HEK293 (cell line): ENCODE measurements at regions not wholly inside any gene's neighbourhood (a gene's known extent, or its start where the extent isn't known, plus 50 kb on each side); places are given as distances from the start of the nearest gene placed in this dataset.

ENCODE experiments used
- CTCF ChIA-PET: fragments of 350-600 bp; formaldehyde crosslinking; extraction: SDS; loops from one replicate; lab custom pipeline; 2021; ENCODE audit warnings: antibody characterized with exemption; lab: Yijun Ruan, JAX
- POLR2A ChIA-PET: fragments of 300-600 bp; formaldehyde crosslinking; extraction: SDS; loops from one replicate; lab custom pipeline; 2020; ENCODE audit warnings: antibody characterized with exemption, inconsistent platforms; lab: Yijun Ruan, JAX
- H3K27ac ChIP-seq: fragments of 200-500 bp; sonication (Bioruptor generic); 2 replicates; pipeline ENCODE4 v1.5.1; 2014; ENCODE audit warnings: low read depth, low read length, control low read depth, inconsistent platforms; ENCODE audit errors: extremely low read depth
- H3K36me3 ChIP-seq, 2 experiments: fragments of 200-500 bp in 1 of 2; sonication (Bioruptor generic) in 1 of 2; 1 replicate in 1 of 2; 2 replicates in 1 of 2; pipeline ENCODE4 v1.5.1; 2014 to 2017; ENCODE audit warnings: inconsistent platforms in 2 of 2, low read length in 2 of 2; ENCODE audit not compliant: control insufficient read depth in 2 of 2, insufficient read depth in 1 of 2
- H3K4me1 ChIP-seq: fragments of 200-500 bp; sonication (Bioruptor generic); 2 replicates; pipeline ENCODE4 v1.5.1; 2014; ENCODE audit warnings: mild to moderate bottlenecking, low read length, inconsistent platforms; ENCODE audit not compliant: control insufficient read depth, insufficient read depth
- H3K4me3 ChIP-seq: 2 replicates; pipeline ENCODE4 v1.5.1; 2011; ENCODE audit warnings: low read depth, mild to moderate bottlenecking, control low read depth, low read length, moderate library complexity
- H3K9me3 ChIP-seq: fragments of 200-500 bp; sonication (Bioruptor generic); 2 replicates; pipeline ENCODE4 v1.5.1; 2014; ENCODE audit warnings: low read depth, low read length, inconsistent platforms; ENCODE audit not compliant: control insufficient read depth, insufficient read depth
- GFI1B ChIP-seq: fragments of 450-650 bp; formaldehyde crosslinking; IDR thresholded peaks from 2 replicates; pipeline ENCODE4 v1.5.1; 2016; ENCODE audit warnings: missing biosample characterization, missing genetic modification characterization
- IKZF3 ChIP-seq: fragments of 450-650 bp; IDR thresholded peaks from 2 replicates; pipeline ENCODE4 v1.5.0; 2018; ENCODE audit warnings: missing biosample characterization, mild to moderate bottlenecking, missing genetic modification characterization, moderate library complexity
- KLF16 ChIP-seq: fragments of 450-650 bp; formaldehyde crosslinking; IDR thresholded peaks from 2 replicates; pipeline ENCODE4 v1.5.1; 2017; ENCODE audit warnings: missing biosample characterization, missing genetic modification characterization
- PRDM6 ChIP-seq: fragments of 450-650 bp; formaldehyde crosslinking; IDR thresholded peaks from 2 replicates; pipeline ENCODE4 v1.5.1; 2017; ENCODE audit warnings: missing biosample characterization, missing genetic modification characterization
- ZBTB48 ChIP-seq: fragments of 450-650 bp; formaldehyde crosslinking; IDR thresholded peaks from 2 replicates; pipeline ENCODE4 v1.5.1; 2016; ENCODE audit warnings: missing biosample characterization, missing genetic modification characterization
- ZNF114 ChIP-seq: fragments of 450-650 bp; formaldehyde crosslinking; IDR thresholded peaks from 2 replicates; pipeline ENCODE4 v1.5.0; 2017; ENCODE audit warnings: missing biosample characterization, missing genetic modification characterization
- ZNF121 ChIP-seq: fragments of 450-650 bp; formaldehyde crosslinking; IDR thresholded peaks from 2 replicates; pipeline ENCODE4 v1.5.1; 2016; ENCODE audit warnings: missing biosample characterization, missing genetic modification characterization
- ZNF133 ChIP-seq: fragments of 450-650 bp; formaldehyde crosslinking; IDR thresholded peaks from 2 replicates; pipeline ENCODE4 v1.5.1; 2016; ENCODE audit warnings: missing biosample characterization, missing genetic modification characterization
- ZNF140 ChIP-seq: fragments of 450-650 bp; formaldehyde crosslinking; IDR thresholded peaks from 2 replicates; pipeline ENCODE4 v1.5.1; 2016; ENCODE audit warnings: missing biosample characterization, missing genetic modification characterization
- ZNF223 ChIP-seq: fragments of 450-650 bp; formaldehyde crosslinking; IDR thresholded peaks from 2 replicates; pipeline ENCODE4 v1.5.1; 2016; ENCODE audit warnings: missing biosample characterization, missing genetic modification characterization
- ZNF280D ChIP-seq: fragments of 450-650 bp; formaldehyde crosslinking; IDR thresholded peaks from 2 replicates; pipeline ENCODE4 v1.5.1; 2016; ENCODE audit warnings: missing biosample characterization, missing genetic modification characterization
- ZNF311 ChIP-seq: fragments of 450-650 bp; formaldehyde crosslinking; IDR thresholded peaks from 2 replicates; pipeline ENCODE4 v1.5.1; 2017; ENCODE audit warnings: missing biosample characterization, missing genetic modification characterization, borderline replicate concordance
- ZNF350 ChIP-seq: fragments of 450-650 bp; formaldehyde crosslinking; IDR thresholded peaks from 2 replicates; pipeline ENCODE4 v1.5.0; 2017; ENCODE audit warnings: missing biosample characterization, mild to moderate bottlenecking, missing genetic modification characterization
- ZNF510 ChIP-seq: fragments of 450-650 bp; formaldehyde crosslinking; IDR thresholded peaks from 2 replicates; pipeline ENCODE4 v1.5.1; 2018; ENCODE audit warnings: mild to moderate bottlenecking, missing genetic modification characterization, missing biosample characterization; ENCODE audit not compliant: insufficient replicate concordance
- ZNF623 ChIP-seq: fragments of 450-650 bp; formaldehyde crosslinking; IDR thresholded peaks from 2 replicates; pipeline ENCODE4 v1.5.1; 2016; ENCODE audit warnings: missing biosample characterization, missing genetic modification characterization
- ZNF629 ChIP-seq: fragments of 450-650 bp; formaldehyde crosslinking; IDR thresholded peaks from 2 replicates; pipeline ENCODE4 v1.5.1; 2017; ENCODE audit warnings: missing biosample characterization, missing genetic modification characterization
- ZNF777 ChIP-seq: fragments of 450-650 bp; formaldehyde crosslinking; IDR thresholded peaks from 2 replicates; pipeline ENCODE4 v1.5.1; 2017; ENCODE audit warnings: missing biosample characterization, missing genetic modification characterization, borderline replicate concordance
- ZSCAN30 ChIP-seq: fragments of 450-650 bp; IDR thresholded peaks from 2 replicates; pipeline ENCODE4 v1.5.1; 2018; ENCODE audit warnings: missing biosample characterization, mild to moderate bottlenecking, missing genetic modification characterization, moderate library complexity
- TF ChIP-seq, protein P1 (sequence below): fragments of 450-650 bp; formaldehyde crosslinking; IDR thresholded peaks from 2 replicates; pipeline ENCODE4 v1.5.1; 2016; ENCODE audit warnings: missing biosample characterization, missing genetic modification characterization
- TF ChIP-seq, protein P2 (sequence below): fragments of 450-650 bp; formaldehyde crosslinking; IDR thresholded peaks from 2 replicates; pipeline ENCODE4 v1.5.1; 2016; ENCODE audit warnings: missing biosample characterization, missing genetic modification characterization

GRCh38 chr20:22846863-22847262 lies 188.2 kb upstream of the SSTR4 start:
- CTCF ChIA-PET = no interaction called here
- H3K4me3 ChIP-seq = no peak overlapping the region
- no peak overlapping the region for H3K27ac ChIP-seq
- H3K36me3 ChIP-seq = no peaks in the 10 kb centered on the region
- no peaks in the 10 kb centered on the region for H3K9me3 ChIP-seq
- H3K4me1 ChIP-seq = peaks cover 4% of the 10 kb centered on the region; the same call in 1 of the 2 replicates
- TF ChIP-seq ZNF510 (tag by site-specific recombination) (no peak), ZNF114 (tag by site-specific recombination) (no peak), PRDM6 (tag by site-specific recombination) (no peak), KLF16 (no peak), ZNF777 (tag by site-specific recombination) (no peak), ZNF623 (tag by site-specific recombination) (no peak), ZNF629 (tag by site-specific recombination) (no peak), ZNF140 (tag by site-specific recombination) (no peak), ZNF121 (tag by site-specific recombination) (no peak), GFI1B (no peak), ZNF223 (tag by site-specific recombination) (no peak), ZNF133 (tag by site-specific recombination) (no peak), ZSCAN30 (tag by site-specific recombination) (no peak), ZNF311 (tag by site-specific recombination) (no peak), IKZF3 (tag by site-specific recombination) (no peak), ZNF350 (tag by site-specific recombination) (no peak), ZBTB48 (no peak), ZNF280D (no peak)
- TF ChIP-seq, protein P1, sequence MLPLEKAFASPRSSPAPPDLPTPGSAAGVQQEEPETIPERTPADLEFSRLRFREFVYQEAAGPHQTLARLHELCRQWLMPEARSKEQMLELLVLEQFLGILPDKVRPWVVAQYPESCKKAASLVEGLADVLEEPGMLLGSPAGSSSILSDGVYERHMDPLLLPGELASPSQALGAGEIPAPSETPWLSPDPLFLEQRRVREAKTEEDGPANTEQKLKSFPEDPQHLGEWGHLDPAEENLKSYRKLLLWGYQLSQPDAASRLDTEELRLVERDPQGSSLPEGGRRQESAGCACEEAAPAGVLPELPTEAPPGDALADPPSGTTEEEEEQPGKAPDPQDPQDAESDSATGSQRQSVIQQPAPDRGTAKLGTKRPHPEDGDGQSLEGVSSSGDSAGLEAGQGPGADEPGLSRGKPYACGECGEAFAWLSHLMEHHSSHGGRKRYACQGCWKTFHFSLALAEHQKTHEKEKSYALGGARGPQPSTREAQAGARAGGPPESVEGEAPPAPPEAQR (tag by site-specific recombination) = no peak
- TF ChIP-seq, protein P2, sequence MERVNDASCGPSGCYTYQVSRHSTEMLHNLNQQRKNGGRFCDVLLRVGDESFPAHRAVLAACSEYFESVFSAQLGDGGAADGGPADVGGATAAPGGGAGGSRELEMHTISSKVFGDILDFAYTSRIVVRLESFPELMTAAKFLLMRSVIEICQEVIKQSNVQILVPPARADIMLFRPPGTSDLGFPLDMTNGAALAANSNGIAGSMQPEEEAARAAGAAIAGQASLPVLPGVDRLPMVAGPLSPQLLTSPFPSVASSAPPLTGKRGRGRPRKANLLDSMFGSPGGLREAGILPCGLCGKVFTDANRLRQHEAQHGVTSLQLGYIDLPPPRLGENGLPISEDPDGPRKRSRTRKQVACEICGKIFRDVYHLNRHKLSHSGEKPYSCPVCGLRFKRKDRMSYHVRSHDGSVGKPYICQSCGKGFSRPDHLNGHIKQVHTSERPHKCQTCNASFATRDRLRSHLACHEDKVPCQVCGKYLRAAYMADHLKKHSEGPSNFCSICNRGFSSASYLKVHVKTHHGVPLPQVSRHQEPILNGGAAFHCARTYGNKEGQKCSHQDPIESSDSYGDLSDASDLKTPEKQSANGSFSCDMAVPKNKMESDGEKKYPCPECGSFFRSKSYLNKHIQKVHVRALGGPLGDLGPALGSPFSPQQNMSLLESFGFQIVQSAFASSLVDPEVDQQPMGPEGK (tag by site-specific recombination) = no peak
- TF ChIP-seq, all 188 proteins: peak for 0
- POLR2A ChIA-PET = no interaction called here
